Neural cell (in vitro differentiated cells): ENCODE measurements at regions not wholly inside any gene's neighbourhood (a gene's known extent, or its start where the extent isn't known, plus 50 kb on each side); places are given as distances from the start of the nearest gene placed in this dataset.
"Not testable (repeated sequence)": the region's sequence is repeated elsewhere in the genome, so short reads cannot be mapped to it uniquely, and the experiment has no call there.

ENCODE experiments used
- H2AFZ ChIP-seq: fragments of 200-600, 300-800 bp; sonication (generic), shearing (Covaris generic); 2 replicates; pipeline ENCODE4 v1.6.0; 2014; ENCODE audit warnings: low read depth, mild to moderate bottlenecking, antibody characterized with exemption, low read length, moderate library complexity
- H3F3A ChIP-seq: fragments of 200-600 bp; shearing (Covaris generic); 2 replicates; pipeline ENCODE4 v1.6.1; 2016; ENCODE audit warnings: mild to moderate bottlenecking, moderate library complexity, mixed read lengths, antibody characterized with exemption, low read length; ENCODE audit not compliant: insufficient read depth, poor library complexity, severe bottlenecking
- H3K27ac ChIP-seq: fragments of 200-600, 300-800 bp; sonication (generic), shearing (Covaris generic); 2 replicates; pipeline ENCODE4 v1.5.1; 2014; ENCODE audit warnings: mild to moderate bottlenecking, low read length, moderate library complexity
- H3K27me3 ChIP-seq: fragments of 300-800, 200-600 bp; sonication (generic), shearing (Covaris generic); 2 replicates; pipeline ENCODE4 v1.6.0; 2014; ENCODE audit warnings: mild to moderate bottlenecking, low read depth, low read length, moderate library complexity; ENCODE audit not compliant: insufficient read depth
- H3K36me3 ChIP-seq: fragments of 300-800, 200-600 bp; sonication (generic), shearing (Covaris generic); 2 replicates; pipeline ENCODE4 v1.5.1; 2014; ENCODE audit warnings: mild to moderate bottlenecking, antibody characterized with exemption, low read length, moderate library complexity; ENCODE audit not compliant: insufficient read depth
- H3K4me2 ChIP-seq: fragments of 300-800, 200-600 bp; sonication (generic), shearing (Covaris generic); 2 replicates; pipeline ENCODE4 v1.6.0; 2014; ENCODE audit warnings: mild to moderate bottlenecking, low read length
- H3K4me3 ChIP-seq: fragments of 300-800, 200-600 bp; sonication (generic), shearing (Covaris generic); 2 replicates; pipeline ENCODE4 v1.5.1; 2014; ENCODE audit warnings: mild to moderate bottlenecking, low read length, moderate library complexity
- H3K79me2 ChIP-seq: fragments of 200-600 bp; shearing (Covaris generic); replicated peaks from 2 replicates; pipeline ENCODE4 v1.6.0; 2014; ENCODE audit warnings: mild to moderate bottlenecking, low read length, moderate library complexity; ENCODE audit not compliant: insufficient read depth
- H3K9ac ChIP-seq: fragments of 300-800, 200-600 bp; sonication (generic), shearing (Covaris generic); 2 replicates; pipeline ENCODE4 v1.6.1; 2016; ENCODE audit warnings: mild to moderate bottlenecking, low read length, mixed read lengths
- H3K9me2 ChIP-seq: fragments of 200-600 bp; shearing (Covaris generic); 2 replicates; pipeline ENCODE4 v1.6.1; 2016; ENCODE audit warnings: mild to moderate bottlenecking, low read length, mixed read lengths; ENCODE audit not compliant: insufficient read depth
- H3K9me3 ChIP-seq: fragments of 200-600, 300-800 bp; sonication (generic), shearing (Covaris generic); 2 replicates; pipeline ENCODE4 v1.6.1; 2016; ENCODE audit warnings: mild to moderate bottlenecking, mixed run types, low read length, moderate library complexity, mixed read lengths
- H4K20me1 ChIP-seq: fragments of 200-600 bp; shearing (Covaris generic); 2 replicates; pipeline ENCODE4 v1.6.1; 2016; ENCODE audit warnings: mild to moderate bottlenecking, mixed run types; ENCODE audit not compliant: insufficient read depth
- EP300 ChIP-seq: fragments of 450-650 bp; conservative IDR thresholded peaks from 2 replicates; pipeline ENCODE4 v1.6.1; 2014; ENCODE audit warnings: antibody characterized with exemption, mild to moderate bottlenecking, moderate library complexity; ENCODE audit not compliant: poor library complexity, severe bottlenecking
- EZH2 ChIP-seq: fragments of 200-600, 300-800 bp; shearing (Covaris generic), sonication (generic); IDR thresholded peaks from 2 replicates; pipeline ENCODE4 v1.6.1; 2014; ENCODE audit warnings: antibody characterized with exemption, low read length, borderline replicate concordance, mild to moderate bottlenecking; ENCODE audit not compliant: insufficient read depth, poor library complexity, severe bottlenecking
- MXI1 ChIP-seq: fragments of 450-650 bp; conservative IDR thresholded peaks from 2 replicates; pipeline ENCODE4 v1.6.1; 2014; ENCODE audit warnings: antibody characterized with exemption, mild to moderate bottlenecking; ENCODE audit not compliant: poor library complexity, severe bottlenecking
- POLR2AphosphoS5 ChIP-seq: IDR thresholded peaks from 2 replicates; pipeline ENCODE4 v1.6.1; 2012
- RAD21 ChIP-seq: fragments of 450-650 bp; conservative IDR thresholded peaks from 2 replicates; pipeline ENCODE4 v1.6.1; 2014; ENCODE audit warnings: antibody characterized with exemption, mild to moderate bottlenecking, moderate library complexity
- SMC3 ChIP-seq: fragments of 450-650 bp; conservative IDR thresholded peaks from 2 replicates; pipeline ENCODE4 v1.6.1; 2014; ENCODE audit warnings: antibody characterized with exemption, mild to moderate bottlenecking, moderate library complexity; ENCODE audit not compliant: poor library complexity
- TAF1 ChIP-seq: IDR thresholded peaks from 2 replicates; pipeline ENCODE4 v1.6.1; 2012; ENCODE audit warnings: low read depth
- TF ChIP-seq, protein P1 (sequence below): IDR thresholded peaks from 2 replicates; pipeline ENCODE4 v1.6.1; 2012; ENCODE audit warnings: borderline replicate concordance
- TF ChIP-seq, protein P2 (sequence below): fragments of 450-650 bp; IDR thresholded peaks from 2 replicates; pipeline ENCODE4 v1.5.1; 2014; ENCODE audit warnings: antibody characterized with exemption, mild to moderate bottlenecking, moderate library complexity; ENCODE audit not compliant: poor library complexity, severe bottlenecking

DNA sequence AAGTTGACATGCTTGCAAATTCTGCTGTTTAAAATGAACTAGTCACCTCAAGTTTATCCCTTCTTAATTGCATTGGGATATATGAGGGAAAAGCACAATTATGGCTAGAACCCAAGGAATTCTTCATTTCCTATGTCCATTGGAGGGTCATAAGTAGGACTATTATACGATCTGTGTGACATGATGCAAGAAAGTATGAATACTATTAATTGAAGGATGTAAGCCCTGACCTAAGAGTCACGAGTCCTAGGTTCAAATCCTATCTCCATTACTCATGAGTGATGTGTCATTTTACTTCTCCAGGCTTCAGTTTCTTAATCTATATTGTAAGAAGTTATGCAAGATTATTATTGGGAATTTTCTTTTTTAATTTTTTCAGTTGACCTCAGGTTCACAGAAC, 542.9 kb upstream of the GRIA3 start:
- H3K36me3 ChIP-seq, result no peaks in the 10 kb centered on the region
- H3K79me2 ChIP-seq, result no peaks in the 10 kb centered on the region
- H4K20me1 ChIP-seq, result no peaks in the 10 kb centered on the region
- no peaks in the 10 kb centered on the region for H3K9me2 ChIP-seq
- no peak overlapping the region for H3K4me3 ChIP-seq
- no peaks in the 10 kb centered on the region for H3F3A ChIP-seq
- no peak overlapping the region for H2AFZ ChIP-seq
- no peak overlapping the region for H3K4me2 ChIP-seq
- no peak overlapping the region for H3K9ac ChIP-seq
- H3K9me3 ChIP-seq, result no peaks in the 10 kb centered on the region
- H3K27me3 ChIP-seq, result no peaks in the 10 kb centered on the region
- TF ChIP-seq, protein P1, sequence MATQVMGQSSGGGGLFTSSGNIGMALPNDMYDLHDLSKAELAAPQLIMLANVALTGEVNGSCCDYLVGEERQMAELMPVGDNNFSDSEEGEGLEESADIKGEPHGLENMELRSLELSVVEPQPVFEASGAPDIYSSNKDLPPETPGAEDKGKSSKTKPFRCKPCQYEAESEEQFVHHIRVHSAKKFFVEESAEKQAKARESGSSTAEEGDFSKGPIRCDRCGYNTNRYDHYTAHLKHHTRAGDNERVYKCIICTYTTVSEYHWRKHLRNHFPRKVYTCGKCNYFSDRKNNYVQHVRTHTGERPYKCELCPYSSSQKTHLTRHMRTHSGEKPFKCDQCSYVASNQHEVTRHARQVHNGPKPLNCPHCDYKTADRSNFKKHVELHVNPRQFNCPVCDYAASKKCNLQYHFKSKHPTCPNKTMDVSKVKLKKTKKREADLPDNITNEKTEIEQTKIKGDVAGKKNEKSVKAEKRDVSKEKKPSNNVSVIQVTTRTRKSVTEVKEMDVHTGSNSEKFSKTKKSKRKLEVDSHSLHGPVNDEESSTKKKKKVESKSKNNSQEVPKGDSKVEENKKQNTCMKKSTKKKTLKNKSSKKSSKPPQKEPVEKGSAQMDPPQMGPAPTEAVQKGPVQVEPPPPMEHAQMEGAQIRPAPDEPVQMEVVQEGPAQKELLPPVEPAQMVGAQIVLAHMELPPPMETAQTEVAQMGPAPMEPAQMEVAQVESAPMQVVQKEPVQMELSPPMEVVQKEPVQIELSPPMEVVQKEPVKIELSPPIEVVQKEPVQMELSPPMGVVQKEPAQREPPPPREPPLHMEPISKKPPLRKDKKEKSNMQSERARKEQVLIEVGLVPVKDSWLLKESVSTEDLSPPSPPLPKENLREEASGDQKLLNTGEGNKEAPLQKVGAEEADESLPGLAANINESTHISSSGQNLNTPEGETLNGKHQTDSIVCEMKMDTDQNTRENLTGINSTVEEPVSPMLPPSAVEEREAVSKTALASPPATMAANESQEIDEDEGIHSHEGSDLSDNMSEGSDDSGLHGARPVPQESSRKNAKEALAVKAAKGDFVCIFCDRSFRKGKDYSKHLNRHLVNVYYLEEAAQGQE, result no peak
- TF ChIP-seq EP300 (no peak), MXI1 (no peak), TAF1 (no peak), RAD21 (no peak), POLR2AphosphoS5 (no peak), EZH2 (no peak), SMC3 (no peak)
- TF ChIP-seq, protein P2, sequence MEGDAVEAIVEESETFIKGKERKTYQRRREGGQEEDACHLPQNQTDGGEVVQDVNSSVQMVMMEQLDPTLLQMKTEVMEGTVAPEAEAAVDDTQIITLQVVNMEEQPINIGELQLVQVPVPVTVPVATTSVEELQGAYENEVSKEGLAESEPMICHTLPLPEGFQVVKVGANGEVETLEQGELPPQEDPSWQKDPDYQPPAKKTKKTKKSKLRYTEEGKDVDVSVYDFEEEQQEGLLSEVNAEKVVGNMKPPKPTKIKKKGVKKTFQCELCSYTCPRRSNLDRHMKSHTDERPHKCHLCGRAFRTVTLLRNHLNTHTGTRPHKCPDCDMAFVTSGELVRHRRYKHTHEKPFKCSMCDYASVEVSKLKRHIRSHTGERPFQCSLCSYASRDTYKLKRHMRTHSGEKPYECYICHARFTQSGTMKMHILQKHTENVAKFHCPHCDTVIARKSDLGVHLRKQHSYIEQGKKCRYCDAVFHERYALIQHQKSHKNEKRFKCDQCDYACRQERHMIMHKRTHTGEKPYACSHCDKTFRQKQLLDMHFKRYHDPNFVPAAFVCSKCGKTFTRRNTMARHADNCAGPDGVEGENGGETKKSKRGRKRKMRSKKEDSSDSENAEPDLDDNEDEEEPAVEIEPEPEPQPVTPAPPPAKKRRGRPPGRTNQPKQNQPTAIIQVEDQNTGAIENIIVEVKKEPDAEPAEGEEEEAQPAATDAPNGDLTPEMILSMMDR, result no peak
- H3K27ac ChIP-seq, result no peak overlapping the region

DNA sequence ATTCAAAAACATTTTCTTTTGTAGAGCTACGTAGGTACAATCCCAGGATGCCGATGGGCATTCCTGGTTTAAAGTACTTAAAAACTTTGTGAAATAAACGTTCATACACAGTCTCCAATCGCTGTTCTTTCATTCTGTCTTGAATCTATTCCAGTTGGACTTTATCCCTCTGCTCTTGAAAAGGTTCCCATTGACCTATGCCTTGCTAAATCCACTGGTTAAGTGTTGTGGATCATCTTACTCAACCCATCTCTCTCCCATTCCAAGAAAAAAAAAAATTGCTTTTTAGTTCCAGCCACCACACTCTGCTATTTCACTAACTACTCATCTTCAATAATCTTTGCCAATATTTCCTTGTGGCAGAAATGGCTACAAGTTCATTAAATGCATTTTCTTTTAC, 542.3 kb upstream of the GRIA3 start:
- H2AFZ ChIP-seq, result no peak overlapping the region
- H3K4me2 ChIP-seq, result no peak overlapping the region
- H3K9me2 ChIP-seq, result no peaks in the 10 kb centered on the region
- H3K36me3 ChIP-seq, result no peaks in the 10 kb centered on the region
- TF ChIP-seq, protein P2, result no peak
- TF ChIP-seq TAF1 (no peak), EP300 (no peak), EZH2 (no peak), RAD21 (no peak), SMC3 (no peak), MXI1 (no peak), POLR2AphosphoS5 (no peak)
- TF ChIP-seq, protein P1, result no peak
- H4K20me1 ChIP-seq, result no peaks in the 10 kb centered on the region
- H3F3A ChIP-seq, result no peaks in the 10 kb centered on the region
- no peak overlapping the region for H3K27ac ChIP-seq
- no peaks in the 10 kb centered on the region for H3K27me3 ChIP-seq
- H3K4me3 ChIP-seq, result no peak overlapping the region
- H3K9me3 ChIP-seq, result no peaks in the 10 kb centered on the region
- H3K79me2 ChIP-seq, result no peaks in the 10 kb centered on the region
- H3K9ac ChIP-seq, result no peak overlapping the region

DNA sequence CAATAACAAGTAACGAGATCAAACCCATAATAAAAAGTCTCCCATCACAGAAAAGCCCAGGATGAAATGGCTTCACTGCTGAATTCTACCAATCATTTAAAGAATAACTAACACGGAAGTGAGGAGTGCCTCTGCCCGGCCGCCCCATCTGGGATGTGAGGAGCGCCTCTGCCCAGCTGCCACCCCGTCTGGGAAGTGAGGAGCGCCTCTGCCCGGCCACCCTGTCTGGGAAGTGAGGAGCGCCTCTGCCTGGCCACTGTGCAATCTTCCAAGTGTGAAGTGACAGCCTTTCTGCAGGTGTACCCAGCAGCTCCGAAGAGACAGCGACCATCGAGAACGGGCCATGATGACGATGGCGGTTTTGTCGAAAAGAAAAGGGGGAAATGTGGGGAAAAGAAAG, 528.8 kb upstream of the GRIA3 start:
- H3K4me2 ChIP-seq, H3K27me3 ChIP-seq, H3K4me3 ChIP-seq, H2AFZ ChIP-seq, H4K20me1 ChIP-seq, H3K9me2 ChIP-seq, H3K9me3 ChIP-seq, H3K79me2 ChIP-seq, H3F3A ChIP-seq, H3K9ac ChIP-seq, H3K27ac ChIP-seq, H3K36me3 ChIP-seq: not testable (repeated sequence)
